H9 (cell line): ENCODE measurements at regions not wholly inside any gene's neighbourhood (a gene's known extent, or its start where the extent isn't known, plus 50 kb on each side); places are given as distances from the start of the nearest gene placed in this dataset.

ENCODE experiments used
- DNase-seq: peaks from one replicate; pipeline ENCODE4 v3.0.0-alpha.2; 2017
- H2AFZ ChIP-seq: one replicate; pipeline ENCODE4 v1.6.1; 2013; ENCODE audit warnings: mild to moderate bottlenecking, low read length, control low read depth, moderate library complexity
- H2AK5ac ChIP-seq: 2 replicates; pipeline ENCODE4 v1.6.1; 2013; ENCODE audit warnings: low read length, control low read depth, mixed read lengths; ENCODE audit not compliant: insufficient read length
- H2BK120ac ChIP-seq: one replicate; pipeline ENCODE4 v1.6.1; 2013; ENCODE audit warnings: low read depth, mild to moderate bottlenecking, low read length, control low read depth, inconsistent platforms; ENCODE audit not compliant: poor library complexity, severe bottlenecking
- H2BK12ac ChIP-seq: 2 replicates; pipeline ENCODE4 v1.6.1; 2013; ENCODE audit warnings: low read length, control low read depth, mixed read lengths, low read depth; ENCODE audit not compliant: insufficient read length
- H2BK15ac ChIP-seq: 2 replicates; pipeline ENCODE4 v1.6.1; 2013; ENCODE audit warnings: low read depth, low read length, control low read depth
- H2BK20ac ChIP-seq: one replicate; pipeline ENCODE4 v1.6.1; 2013; ENCODE audit warnings: low read depth, mild to moderate bottlenecking, low read length, control low read depth, inconsistent platforms; ENCODE audit not compliant: poor library complexity, severe bottlenecking
- H2BK5ac ChIP-seq: 2 replicates; pipeline ENCODE4 v1.6.1; 2013; ENCODE audit warnings: low read length, control low read depth, mixed read lengths; ENCODE audit not compliant: insufficient read length
- H3K14ac ChIP-seq: 2 replicates; pipeline ENCODE4 v1.6.1; 2013; ENCODE audit warnings: low read length, control low read depth; ENCODE audit not compliant: insufficient read depth
- H3K18ac ChIP-seq: 2 replicates; pipeline ENCODE4 v1.6.1; 2013; ENCODE audit warnings: low read depth, mild to moderate bottlenecking, mixed read lengths, low read length, control low read depth; ENCODE audit not compliant: insufficient read length
- H3K23ac ChIP-seq: 2 replicates; pipeline ENCODE4 v1.6.1; 2013; ENCODE audit warnings: low read length, control low read depth, mixed read lengths, low read depth; ENCODE audit not compliant: insufficient read length
- H3K23me2 ChIP-seq: 2 replicates; pipeline ENCODE4 v1.6.1; 2013; ENCODE audit warnings: low read depth, mild to moderate bottlenecking, mixed read lengths, low read length, control low read depth; ENCODE audit not compliant: insufficient read length, poor library complexity, severe bottlenecking
- H3K27ac ChIP-seq: 2 replicates; pipeline ENCODE4 v1.5.1; 2013; ENCODE audit warnings: low read length, control low read depth, mixed read lengths, low read depth; ENCODE audit not compliant: insufficient read length
- H3K27me3 ChIP-seq: 2 replicates; pipeline ENCODE4 v1.6.1; 2013; ENCODE audit warnings: low read length, control low read depth, inconsistent platforms; ENCODE audit not compliant: insufficient read depth
- H3K4ac ChIP-seq: 2 replicates; pipeline ENCODE4 v1.6.1; 2013; ENCODE audit warnings: low read depth, mild to moderate bottlenecking, control low read depth, inconsistent platforms, low read length, moderate library complexity
- H3K4me1 ChIP-seq: 2 replicates; pipeline ENCODE4 v1.6.1; 2013; ENCODE audit warnings: low read length, control low read depth, inconsistent platforms; ENCODE audit not compliant: insufficient read depth
- H3K4me2 ChIP-seq: 2 replicates; pipeline ENCODE4 v1.6.1; 2013; ENCODE audit warnings: low read length, control low read depth, mixed read lengths; ENCODE audit not compliant: insufficient read length, insufficient read depth
- H3K56ac ChIP-seq: 2 replicates; pipeline ENCODE4 v1.6.1; 2013; ENCODE audit warnings: low read depth, mild to moderate bottlenecking, mixed read lengths, low read length, control low read depth; ENCODE audit not compliant: insufficient read length
- H3K79me1 ChIP-seq: 2 replicates; pipeline ENCODE4 v1.6.1; 2013; ENCODE audit warnings: low read depth, mild to moderate bottlenecking, moderate library complexity, low read length, control low read depth, inconsistent platforms; ENCODE audit not compliant: insufficient read depth, poor library complexity, severe bottlenecking
- H3K79me2 ChIP-seq: 2 replicates; pipeline ENCODE4 v1.6.1; 2013; ENCODE audit warnings: low read length, control low read depth, inconsistent platforms; ENCODE audit not compliant: insufficient read depth
- H3K9ac ChIP-seq: 2 replicates; pipeline ENCODE4 v1.6.1; 2013; ENCODE audit warnings: low read length, control low read depth, mixed read lengths; ENCODE audit not compliant: insufficient read length; ENCODE audit errors: extremely low read depth
- H3K9me3 ChIP-seq: one replicate; pipeline ENCODE4 v1.6.1; 2013; ENCODE audit warnings: low read depth, low read length, inconsistent platforms; ENCODE audit not compliant: control insufficient read depth
- H3T11ph ChIP-seq: one replicate; pipeline ENCODE4 v1.6.1; 2013; ENCODE audit warnings: mild to moderate bottlenecking, low read length, control low read depth, inconsistent platforms
- H4K20me1 ChIP-seq: one replicate; pipeline ENCODE4 v1.6.1; 2013; ENCODE audit not compliant: control insufficient read depth, insufficient read length, insufficient read depth
- H4K5ac ChIP-seq: 2 replicates; pipeline ENCODE4 v1.6.1; 2013; ENCODE audit warnings: low read depth, mild to moderate bottlenecking, mixed read lengths, low read length, control low read depth; ENCODE audit not compliant: insufficient read length
- H4K8ac ChIP-seq: replicated peaks from 2 replicates; pipeline ENCODE4 v1.6.1; 2013; ENCODE audit warnings: low read length, control low read depth, mixed read lengths, low read depth; ENCODE audit not compliant: insufficient read length
- H4K91ac ChIP-seq: 2 replicates; pipeline ENCODE4 v1.6.1; 2013; ENCODE audit warnings: low read depth, mild to moderate bottlenecking, moderate library complexity, mixed read lengths, low read length, control low read depth; ENCODE audit not compliant: insufficient read length
- H3K27ac Mint-ChIP-seq, 3 experiments: 2 replicates in 2 of 3; 3 replicates in 1 of 3; pipeline ENCODE4 v1.8.0; 2020 to 2021; ENCODE audit warnings: mixed read lengths in 3 of 3, mild to moderate bottlenecking in 1 of 3, moderate library complexity in 1 of 3
- H3K27me3 Mint-ChIP-seq: 2 replicates; pipeline ENCODE4 v1.8.0; 2021; ENCODE audit warnings: low read depth, mild to moderate bottlenecking, moderate library complexity, mixed read lengths
- H3K36me3 Mint-ChIP-seq, 3 experiments: 2 replicates in 2 of 3; 3 replicates in 1 of 3; pipeline ENCODE4 v1.8.0; 2020 to 2021; ENCODE audit warnings: low read depth in 3 of 3, mixed read lengths in 3 of 3; ENCODE audit not compliant: insufficient read depth in 1 of 3
- H3K4me1 Mint-ChIP-seq, 2 experiments: 2 replicates each; pipeline ENCODE4 v1.8.0; 2020; ENCODE audit warnings: mixed read lengths in 2 of 2
- H3K4me3 Mint-ChIP-seq, 2 experiments: 2 replicates in 1 of 2; 3 replicates in 1 of 2; pipeline ENCODE4 v1.8.0; 2020 to 2021; ENCODE audit warnings: mild to moderate bottlenecking in 2 of 2, mixed read lengths in 2 of 2, moderate library complexity in 1 of 2
- H3K9me3 Mint-ChIP-seq, 2 experiments: 2 replicates in 1 of 2; 3 replicates in 1 of 2; pipeline ENCODE4 v1.8.0; 2020; ENCODE audit warnings: mild to moderate bottlenecking in 2 of 2, mixed read lengths in 2 of 2, moderate library complexity in 1 of 2
- WGBS: extraction: QIAGEN DNeasy Blood & Tissue Kit; methylation state at CpG from one replicate; pipeline ENCODE4 v1.1.7; 2013; ENCODE audit warnings: missing lambda C conversion rate, low lambda C conversion rate, mixed read lengths; ENCODE audit not compliant: insufficient read length; ENCODE audit errors: extremely low coverage; 5-methylcytosine and 5-hydroxymethylcytosine counted together
- TF ChIP-seq, protein P1 (sequence below): fragments of 200-600 bp; sonication (generic); conservative IDR thresholded peaks from 3 replicates; pipeline ENCODE4 v1.8.0; 2021; ENCODE audit warnings: antibody characterized with exemption, mild to moderate bottlenecking

DNA sequence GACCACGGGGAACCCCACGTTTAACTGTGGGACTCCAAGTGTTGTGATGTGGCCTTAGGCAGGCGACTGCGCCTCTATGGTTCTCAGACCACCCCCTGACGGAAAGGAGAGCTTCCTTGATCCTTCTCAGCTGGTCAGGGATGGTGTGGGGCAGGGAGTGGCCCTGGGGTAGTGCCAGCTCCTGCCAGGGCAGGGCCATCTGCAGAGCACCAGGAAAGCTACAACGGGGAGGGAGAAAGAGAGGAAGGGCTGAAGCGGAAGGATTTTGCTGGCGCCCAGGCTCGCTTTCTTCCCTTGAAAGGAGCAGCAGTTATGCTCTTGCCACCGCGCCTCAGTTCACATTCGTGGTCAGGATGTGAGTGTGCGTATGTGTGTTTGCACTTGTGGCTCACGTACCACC lies 74.9 kb upstream of the PCBD1 start:
- no peaks in the 10 kb centered on the region for H3K9me3 Mint-ChIP-seq
- no peaks in the 10 kb centered on the region for H4K20me1 ChIP-seq

More for the DNA sequence above, 74.9 kb upstream of the PCBD1 start:
- no peaks in the 10 kb centered on the region for H3K79me2 ChIP-seq
- H2BK12ac ChIP-seq: no peak overlapping the region
- no peak overlapping the region for H3T11ph ChIP-seq
- no peak overlapping the region for H3K23ac ChIP-seq
- H3K79me1 ChIP-seq: no peaks in the 10 kb centered on the region
- H4K91ac ChIP-seq: no peak overlapping the region
- H3K4ac ChIP-seq: no peak overlapping the region
- no peak overlapping the region for H2BK15ac ChIP-seq
- no peak overlapping the region for H3K4me3 Mint-ChIP-seq
- TF ChIP-seq, protein P1, sequence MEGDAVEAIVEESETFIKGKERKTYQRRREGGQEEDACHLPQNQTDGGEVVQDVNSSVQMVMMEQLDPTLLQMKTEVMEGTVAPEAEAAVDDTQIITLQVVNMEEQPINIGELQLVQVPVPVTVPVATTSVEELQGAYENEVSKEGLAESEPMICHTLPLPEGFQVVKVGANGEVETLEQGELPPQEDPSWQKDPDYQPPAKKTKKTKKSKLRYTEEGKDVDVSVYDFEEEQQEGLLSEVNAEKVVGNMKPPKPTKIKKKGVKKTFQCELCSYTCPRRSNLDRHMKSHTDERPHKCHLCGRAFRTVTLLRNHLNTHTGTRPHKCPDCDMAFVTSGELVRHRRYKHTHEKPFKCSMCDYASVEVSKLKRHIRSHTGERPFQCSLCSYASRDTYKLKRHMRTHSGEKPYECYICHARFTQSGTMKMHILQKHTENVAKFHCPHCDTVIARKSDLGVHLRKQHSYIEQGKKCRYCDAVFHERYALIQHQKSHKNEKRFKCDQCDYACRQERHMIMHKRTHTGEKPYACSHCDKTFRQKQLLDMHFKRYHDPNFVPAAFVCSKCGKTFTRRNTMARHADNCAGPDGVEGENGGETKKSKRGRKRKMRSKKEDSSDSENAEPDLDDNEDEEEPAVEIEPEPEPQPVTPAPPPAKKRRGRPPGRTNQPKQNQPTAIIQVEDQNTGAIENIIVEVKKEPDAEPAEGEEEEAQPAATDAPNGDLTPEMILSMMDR: no peak
- H2AFZ ChIP-seq: no peak overlapping the region
- no peak overlapping the region for H2AK5ac ChIP-seq
- H3K4me2 ChIP-seq: no peak overlapping the region
- no peak overlapping the region for H2BK5ac ChIP-seq
- H3K9me3 ChIP-seq: no peaks in the 10 kb centered on the region
- H3K23me2 ChIP-seq: no peaks in the 10 kb centered on the region
- H4K8ac ChIP-seq: no peak overlapping the region
- no peak overlapping the region for H3K9ac ChIP-seq
- H3K36me3 Mint-ChIP-seq: no peaks in the 10 kb centered on the region
- peaks cover 58% of the 10 kb centered on the region for H3K27me3 Mint-ChIP-seq
- H4K5ac ChIP-seq: no peak overlapping the region
- no peak overlapping the region for H3K56ac ChIP-seq
- no peaks in the 10 kb centered on the region for H3K4me1 ChIP-seq
- WGBS: no CpG with 5 or more reads among the region's 14 CpGs
- H3K27ac ChIP-seq: no peak overlapping the region
- H3K27ac Mint-ChIP-seq: no peak overlapping the region
- no peak overlapping the region for H3K18ac ChIP-seq
- H2BK120ac ChIP-seq: no peak overlapping the region
- H3K4me1 Mint-ChIP-seq: peaks cover 17 to 22% of the 10 kb centered on the region in 2 experiments
- no peaks in the 10 kb centered on the region for H3K27me3 ChIP-seq
- no peak for DNase-seq
- no peak overlapping the region for H3K14ac ChIP-seq
- H2BK20ac ChIP-seq: no peak overlapping the region
